ENCODE measurements at regions not wholly inside any gene's neighbourhood (a gene's known extent, or its start where the extent isn't known, plus 50 kb on each side); places are given as distances from the start of the nearest gene placed in this dataset.
"Not testable (repeated sequence)": the region's sequence is repeated elsewhere in the genome, so short reads cannot be mapped to it uniquely, and the experiment has no call there.

DNA sequence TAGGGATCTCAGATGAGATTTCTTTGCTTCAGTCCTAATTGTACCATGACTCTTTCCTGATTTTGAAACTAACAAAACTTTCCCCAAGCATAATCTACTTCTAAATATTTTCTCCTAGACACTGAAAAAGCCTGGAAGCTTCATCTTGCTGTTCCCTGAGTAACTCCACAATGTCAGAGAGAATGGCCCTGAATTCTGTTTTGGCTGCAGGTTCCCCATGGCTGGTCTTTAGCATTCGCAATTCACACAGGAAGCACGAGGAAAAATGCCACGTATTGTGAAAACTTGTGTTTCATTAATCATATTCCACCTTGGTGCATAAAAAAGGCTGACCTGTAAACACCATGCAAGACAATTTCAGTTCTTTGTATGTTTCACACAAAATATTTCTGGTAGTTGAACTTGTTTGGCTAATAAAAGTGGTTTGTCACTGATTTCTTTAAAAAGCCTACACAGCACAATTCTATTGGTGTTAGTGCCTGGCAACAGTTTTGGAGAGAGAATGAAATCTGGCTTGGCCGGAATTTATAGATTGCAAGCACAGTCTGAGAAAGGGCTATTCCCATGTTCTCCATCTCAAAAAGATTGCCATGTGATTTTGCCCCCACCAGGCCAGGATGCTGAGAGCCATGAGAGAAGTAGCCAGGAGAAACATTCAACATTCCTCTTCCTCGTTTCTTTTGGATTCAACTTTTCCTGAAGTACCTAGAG is 367.1 kb downstream of the NDFIP2 start:
- TF ChIP-seq, protein P1, sequence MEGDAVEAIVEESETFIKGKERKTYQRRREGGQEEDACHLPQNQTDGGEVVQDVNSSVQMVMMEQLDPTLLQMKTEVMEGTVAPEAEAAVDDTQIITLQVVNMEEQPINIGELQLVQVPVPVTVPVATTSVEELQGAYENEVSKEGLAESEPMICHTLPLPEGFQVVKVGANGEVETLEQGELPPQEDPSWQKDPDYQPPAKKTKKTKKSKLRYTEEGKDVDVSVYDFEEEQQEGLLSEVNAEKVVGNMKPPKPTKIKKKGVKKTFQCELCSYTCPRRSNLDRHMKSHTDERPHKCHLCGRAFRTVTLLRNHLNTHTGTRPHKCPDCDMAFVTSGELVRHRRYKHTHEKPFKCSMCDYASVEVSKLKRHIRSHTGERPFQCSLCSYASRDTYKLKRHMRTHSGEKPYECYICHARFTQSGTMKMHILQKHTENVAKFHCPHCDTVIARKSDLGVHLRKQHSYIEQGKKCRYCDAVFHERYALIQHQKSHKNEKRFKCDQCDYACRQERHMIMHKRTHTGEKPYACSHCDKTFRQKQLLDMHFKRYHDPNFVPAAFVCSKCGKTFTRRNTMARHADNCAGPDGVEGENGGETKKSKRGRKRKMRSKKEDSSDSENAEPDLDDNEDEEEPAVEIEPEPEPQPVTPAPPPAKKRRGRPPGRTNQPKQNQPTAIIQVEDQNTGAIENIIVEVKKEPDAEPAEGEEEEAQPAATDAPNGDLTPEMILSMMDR (IDR thresholded peaks at IDR 0.05): no peak
- TF ChIP-seq POLR2A (IDR thresholded peaks at IDR 0.05): no peak
- Histone ChIP-seq H3K4me3 (no peak overlapping the region), H3K27ac (no peak overlapping the region), H3K36me3 (no peaks in the 10 kb centered on the region), H3K27me3 (no peaks in the 10 kb centered on the region), H3K9me3 (no peaks in the 10 kb centered on the region), H3K4me1 (no peaks in the 10 kb centered on the region)
- ATAC-seq (no peak), DNase-seq (no peak)
- intact Hi-C loops (cut with DNase I): no loop called here
- 57% methylated on average over 4 of the region's 5 CpGs for WGBS (ENCODE audit: insufficient coverage, low coverage, low lambda C conversion rate, missing lambda C conversion rate)

DNA sequence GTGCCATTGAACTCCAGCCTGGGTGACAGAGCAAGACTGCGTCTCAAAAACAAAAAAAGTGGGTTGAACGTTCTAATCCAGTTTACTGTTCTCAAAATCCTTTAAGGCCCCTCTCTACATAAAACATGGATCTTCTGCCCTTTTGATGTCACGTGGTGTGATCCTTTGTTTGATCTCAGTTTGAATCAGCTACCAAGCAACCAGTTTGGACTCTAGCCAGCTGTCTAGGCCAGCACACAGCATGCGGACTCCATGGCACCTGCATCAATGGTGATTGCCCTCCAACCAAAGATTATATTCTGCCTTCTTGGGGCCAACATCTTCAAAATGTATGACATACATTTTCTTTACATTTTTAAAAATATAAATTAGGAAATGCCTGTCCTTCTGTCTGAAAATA is 365.4 kb downstream of the NDFIP2 start:
- Histone ChIP-seq H3K9me3 (no peaks in the 10 kb centered on the region), H3K27me3 (no peaks in the 10 kb centered on the region), H3K36me3 (no peaks in the 10 kb centered on the region), H3K4me3 (no peak overlapping the region), H3K4me1 (no peaks in the 10 kb centered on the region), H3K27ac (no peak overlapping the region)
- 62% methylated on average over 4 of the region's 4 CpGs for WGBS (ENCODE audit: insufficient coverage, low coverage, low lambda C conversion rate, missing lambda C conversion rate)
- TF ChIP-seq POLR2A (IDR thresholded peaks at IDR 0.05): no peak
- TF ChIP-seq, protein P1 (IDR thresholded peaks at IDR 0.05): no peak
- intact Hi-C loops (cut with DNase I): no loop called here
- ATAC-seq (no peak), DNase-seq (no peak)

DNA sequence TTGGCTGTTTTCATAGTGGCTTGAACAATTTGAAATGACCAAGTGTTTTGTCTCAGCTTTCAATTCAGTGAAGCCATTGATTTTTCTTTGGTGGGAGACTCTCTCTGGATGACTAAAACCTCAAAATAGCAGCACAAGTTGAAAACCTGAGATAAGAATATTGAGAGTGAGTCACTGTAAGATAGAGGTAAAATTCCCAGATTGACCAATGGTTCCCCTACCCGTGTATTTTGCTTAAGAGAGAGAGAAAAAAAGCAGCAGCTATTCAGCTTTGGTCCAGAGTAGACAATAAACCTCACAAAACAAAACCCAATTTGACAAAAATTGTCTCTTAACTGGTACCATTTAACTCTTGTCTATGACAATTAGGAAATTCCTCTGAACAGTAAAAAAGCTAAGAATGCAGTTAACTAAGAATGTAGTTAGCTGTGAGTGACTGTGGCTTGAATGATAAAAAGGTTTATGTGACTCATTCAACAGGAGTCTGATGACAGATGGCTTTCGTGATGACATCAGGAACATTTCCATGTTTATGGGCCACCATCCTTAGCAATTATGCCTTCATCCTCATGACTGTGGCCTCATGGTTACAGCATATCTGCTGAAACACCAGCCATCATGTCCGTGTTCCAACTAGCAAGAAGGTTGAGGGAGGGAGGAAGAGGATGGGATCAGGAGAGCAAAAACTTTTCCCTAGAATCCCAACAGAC is 356.9 kb downstream of the NDFIP2 start:
- Histone ChIP-seq H3K36me3 (no peaks in the 10 kb centered on the region), H3K9me3 (no peaks in the 10 kb centered on the region), H3K27ac (no peak overlapping the region), H3K27me3 (no peaks in the 10 kb centered on the region), H3K4me1 (no peaks in the 10 kb centered on the region), H3K4me3 (no peak overlapping the region)
- ATAC-seq (no peak), DNase-seq (no peak)
- TF ChIP-seq, protein P1 (IDR thresholded peaks at IDR 0.05): no peak
- no peak for TF ChIP-seq POLR2A (IDR thresholded peaks at IDR 0.05)
- intact Hi-C loops (cut with DNase I): no loop called here
- 49% methylated on average over 3 of the region's 3 CpGs for WGBS (ENCODE audit: insufficient coverage, low coverage, low lambda C conversion rate, missing lambda C conversion rate)

DNA sequence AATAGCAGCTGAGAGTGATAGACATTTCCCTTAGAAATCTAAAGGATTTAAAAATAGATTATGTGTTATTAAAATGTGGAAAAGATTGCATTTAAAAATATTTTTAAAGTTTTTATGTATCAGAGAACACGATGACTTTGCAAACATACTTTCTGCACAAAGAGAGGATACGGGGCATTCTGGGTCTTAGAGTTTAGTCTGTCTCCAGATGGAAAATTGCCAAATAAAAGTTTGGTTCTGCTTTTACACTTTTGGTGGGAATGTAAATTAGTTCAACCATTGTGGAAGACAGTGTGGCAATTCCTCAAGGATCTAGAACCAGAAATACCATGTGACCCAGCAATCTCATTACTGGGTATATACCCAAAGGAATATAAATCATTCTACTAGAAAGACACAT is 355.2 kb downstream of the NDFIP2 start:
- H3K4me1 ChIP-seq; H3K4me3 ChIP-seq; ATAC-seq; H3K27me3 ChIP-seq; DNase-seq; H3K9me3 ChIP-seq; H3K27ac ChIP-seq; intact Hi-C loops (cut with DNase I); H3K36me3 ChIP-seq: not testable (repeated sequence)
- 54% methylated on average over 2 of the region's 2 CpGs for WGBS (ENCODE audit: insufficient coverage, low coverage, low lambda C conversion rate, missing lambda C conversion rate)

DNA sequence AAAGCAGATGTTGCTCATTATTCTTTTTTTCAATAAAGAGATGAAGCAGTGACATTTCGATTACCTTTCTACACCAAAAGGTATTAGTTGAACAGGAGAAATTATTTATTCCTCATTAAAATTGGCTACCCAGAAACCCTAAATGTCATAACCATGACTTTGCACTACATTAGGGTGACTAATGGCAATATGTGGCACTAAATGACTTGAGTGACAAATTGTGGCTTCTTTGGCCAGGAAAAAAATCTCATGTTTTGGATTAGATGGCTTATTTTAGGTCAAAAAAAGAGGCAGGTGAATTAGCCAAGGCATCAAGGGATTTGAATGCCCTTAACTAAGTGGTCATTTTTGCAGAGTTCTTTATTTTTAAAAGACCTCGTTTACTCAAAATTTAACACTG is 353.9 kb downstream of the NDFIP2 start:
- Histone ChIP-seq H3K9me3 (no peaks in the 10 kb centered on the region), H3K27ac (no peak overlapping the region), H3K27me3 (no peaks in the 10 kb centered on the region), H3K36me3 (no peaks in the 10 kb centered on the region), H3K4me1 (no peaks in the 10 kb centered on the region), H3K4me3 (no peak overlapping the region)
- intact Hi-C loops (cut with DNase I): no loop called here
- DNase-seq (no peak), ATAC-seq (no peak)
- TF ChIP-seq, protein P1 (IDR thresholded peaks at IDR 0.05): no peak
- TF ChIP-seq POLR2A (IDR thresholded peaks at IDR 0.05): no peak
- WGBS (ENCODE audit: insufficient coverage, low coverage, low lambda C conversion rate, missing lambda C conversion rate): 29% methylated on average over 2 of the region's 2 CpGs
